ENCODE measurements at regions not wholly inside any gene's neighbourhood (a gene's known extent, or its start where the extent isn't known, plus 50 kb on each side); places are given as distances from the start of the nearest gene placed in this dataset.
"Not testable (repeated sequence)": the region's sequence is repeated elsewhere in the genome, so short reads cannot be mapped to it uniquely, and the experiment has no call there.

DNA sequence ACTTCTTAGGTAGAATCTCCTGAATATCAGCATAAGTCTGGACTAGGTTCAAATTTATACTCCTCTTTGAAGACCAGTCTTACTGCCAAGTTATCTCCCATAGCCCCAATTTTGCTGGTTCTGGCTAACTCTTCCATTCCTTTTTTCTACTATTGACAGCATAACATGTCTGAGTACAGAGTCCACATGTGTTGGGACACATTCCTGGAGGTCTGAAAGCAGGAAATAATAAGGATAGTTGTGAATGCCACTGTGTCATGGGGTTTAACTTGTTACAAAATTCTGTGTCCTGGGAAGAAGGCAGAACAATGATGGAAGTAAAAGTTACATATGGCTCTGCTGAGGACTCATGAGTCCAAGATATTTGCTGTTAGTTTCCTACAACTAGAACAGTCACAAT lies 57.4 kb upstream of the ZBTB20 start:
- no peak for DNase-seq

DNA sequence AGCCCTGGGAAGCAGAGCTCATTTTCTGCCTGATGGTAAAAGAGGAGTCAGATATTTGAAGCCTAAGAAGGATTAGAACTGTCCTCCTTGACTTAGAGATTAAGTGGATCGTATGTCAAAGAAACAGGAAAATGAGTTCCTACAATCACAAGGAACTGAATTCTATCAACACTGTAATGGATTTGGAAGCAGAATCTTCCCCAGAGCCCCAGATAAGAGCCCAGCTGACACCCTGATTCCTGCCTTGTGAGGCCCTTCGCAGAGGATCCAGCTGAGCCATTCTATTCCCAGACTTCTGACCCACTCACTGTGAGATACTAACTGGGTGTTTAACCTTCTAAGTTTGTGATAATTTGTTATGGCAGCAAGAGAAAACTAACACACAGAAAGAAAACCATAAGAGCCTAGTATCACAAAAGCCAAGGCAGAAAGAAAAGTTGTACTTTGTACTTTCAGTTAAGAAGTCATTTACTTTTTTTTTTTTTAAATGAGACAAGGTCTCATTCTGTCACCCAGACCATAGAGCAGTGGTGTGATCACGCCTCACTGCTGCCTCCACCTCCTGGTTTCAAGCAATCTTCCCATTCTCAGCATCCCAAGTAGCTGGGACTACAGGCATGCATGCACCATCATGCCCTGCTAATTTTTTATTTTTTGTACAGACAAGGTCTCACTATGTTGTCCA lies 61.1 kb upstream of the ZBTB20 start:
- no peak for DNase-seq

- DNase-seq, result peak in 1 of 3 donors; percentile 7
Measured at GRCh38 chr3:115211810-115212492, 64.9 kb upstream of the ZBTB20 start.

DNA sequence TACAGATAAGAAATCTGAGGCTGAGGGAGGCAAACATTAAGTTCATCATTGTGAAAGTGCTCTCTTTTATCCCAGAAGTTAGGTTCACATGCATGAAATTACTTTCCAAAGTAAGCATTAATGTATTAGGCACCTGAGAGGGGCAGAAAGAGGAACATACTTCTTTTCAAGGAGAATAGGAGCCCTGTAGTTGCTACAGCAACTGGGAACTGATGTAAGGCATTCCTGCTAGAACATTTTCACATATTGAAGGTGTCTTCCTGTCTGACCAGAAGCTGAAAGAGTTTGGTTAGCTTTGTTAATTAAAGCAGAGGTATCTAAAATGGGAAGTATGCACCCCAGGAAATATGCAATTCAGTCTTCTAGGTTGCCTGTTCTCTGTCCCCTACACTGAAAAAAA lies 65.5 kb upstream of the ZBTB20 start:
- no peak for DNase-seq

DNA sequence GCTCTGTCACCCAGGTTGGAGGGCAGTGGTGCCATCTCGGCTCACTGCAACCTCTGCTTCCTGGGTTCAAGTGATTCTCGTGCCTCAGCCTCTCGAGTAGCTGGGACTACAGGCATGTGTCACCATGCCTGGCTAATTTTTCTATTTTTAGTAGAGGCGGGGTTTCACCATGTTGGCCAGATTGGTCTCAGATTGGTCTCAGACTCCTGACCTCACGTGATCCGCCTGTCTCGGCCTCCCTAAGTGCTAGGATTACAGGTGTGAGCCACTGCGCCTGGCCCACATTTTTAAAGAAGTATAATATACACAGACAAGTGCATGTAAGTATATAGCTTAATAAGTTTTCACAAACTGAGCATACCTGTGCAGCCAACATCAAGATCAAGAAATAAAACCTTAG lies 66.0 kb upstream of the ZBTB20 start:
- not testable (repeated sequence) for DNase-seq

DNA sequence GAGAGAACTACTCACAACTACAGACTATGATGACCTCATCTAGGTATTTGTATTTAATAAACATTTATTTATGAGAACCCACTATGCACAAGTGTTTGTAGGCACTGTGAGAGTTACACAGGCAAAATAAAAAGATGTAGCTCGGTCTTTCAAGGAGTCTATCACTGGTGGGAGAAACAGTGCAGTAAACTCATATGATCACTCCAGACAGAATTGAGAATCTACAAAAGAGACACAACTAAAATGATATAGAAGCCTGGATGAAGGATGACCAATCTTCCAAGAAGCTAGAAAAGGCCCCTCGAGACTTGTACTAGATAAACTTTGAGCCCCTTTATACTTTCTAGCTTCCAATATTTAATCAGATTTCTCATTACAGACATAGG lies 70.2 kb upstream of the ZBTB20 start:
- DNase-seq, result no peak

DNA sequence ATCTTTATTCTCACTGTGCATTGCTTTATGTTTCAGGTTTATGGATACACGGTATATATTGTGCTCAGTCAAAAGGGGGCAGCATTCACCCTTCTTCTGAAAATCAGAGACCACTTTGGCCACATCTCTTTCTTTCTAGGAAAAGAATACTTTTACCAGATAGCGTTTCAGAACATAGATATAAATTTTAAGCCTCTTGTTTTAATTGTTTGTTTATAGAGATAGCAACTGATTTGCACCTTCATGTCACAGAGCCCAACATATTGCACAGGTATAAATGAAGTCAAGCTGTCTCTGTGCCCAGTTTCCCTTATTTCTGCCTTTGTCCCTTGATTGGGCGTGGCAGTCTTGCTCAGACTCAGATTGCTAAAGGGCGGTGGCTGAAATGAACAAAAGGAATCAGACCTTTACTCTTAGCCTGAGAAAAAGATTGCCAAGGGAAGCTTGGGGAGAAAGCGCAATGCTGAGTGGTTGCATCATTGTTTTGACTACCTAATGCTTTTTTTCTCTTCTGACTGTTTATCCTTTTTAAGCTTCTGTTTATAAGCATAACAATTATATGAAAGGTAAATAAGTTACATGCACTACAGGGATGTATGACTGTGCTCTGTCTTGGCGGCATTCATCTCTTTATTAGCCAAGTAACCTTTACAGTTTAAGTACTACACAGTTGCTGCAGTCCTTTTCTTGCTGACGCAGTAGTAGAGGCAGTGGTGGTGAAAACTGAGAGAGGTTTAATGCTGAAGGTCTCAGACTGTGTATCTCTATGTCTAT lies 70.8 kb upstream of the ZBTB20 start:
- DNase-seq, result peak; percentile 56 to 81 (median 74)

DNA sequence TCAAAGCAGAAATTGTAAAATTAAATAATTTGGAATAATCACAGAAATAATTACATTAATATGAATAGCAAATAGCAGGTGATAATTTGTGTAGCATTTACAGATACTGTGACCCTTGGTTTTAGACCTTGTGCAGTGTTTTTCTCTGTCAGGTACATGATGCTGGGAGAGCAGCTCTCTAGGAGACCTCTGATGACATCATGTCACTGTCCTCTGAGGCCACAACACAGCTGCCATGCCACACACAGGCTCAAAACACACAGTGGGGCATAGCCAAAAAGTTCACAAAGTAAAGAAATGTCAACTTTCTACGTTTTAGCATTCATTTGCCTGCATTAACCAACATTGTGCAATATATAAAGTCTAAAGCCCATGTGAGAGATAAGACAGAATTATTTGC lies 71.8 kb upstream of the ZBTB20 start:
- no peak for DNase-seq

DNA sequence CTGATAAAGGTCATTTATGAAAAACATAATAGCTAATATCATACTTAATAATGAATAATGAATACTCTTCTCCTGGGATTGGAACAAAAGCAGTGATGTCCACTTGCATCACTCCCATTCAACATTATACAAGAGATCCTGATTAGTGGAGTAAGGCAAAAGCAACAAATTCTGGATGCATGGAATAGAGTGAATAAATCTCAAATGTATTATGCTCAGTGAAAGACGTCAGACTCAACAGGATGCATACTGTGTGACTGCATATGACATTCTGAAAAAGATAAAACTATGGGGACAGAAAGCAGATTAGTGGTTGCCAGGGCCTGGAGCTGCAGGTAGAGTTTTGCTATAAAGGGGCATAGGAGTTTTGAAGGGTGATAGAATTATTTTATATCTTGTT lies 77.6 kb upstream of the ZBTB20 start:
- no peak for DNase-seq

DNA sequence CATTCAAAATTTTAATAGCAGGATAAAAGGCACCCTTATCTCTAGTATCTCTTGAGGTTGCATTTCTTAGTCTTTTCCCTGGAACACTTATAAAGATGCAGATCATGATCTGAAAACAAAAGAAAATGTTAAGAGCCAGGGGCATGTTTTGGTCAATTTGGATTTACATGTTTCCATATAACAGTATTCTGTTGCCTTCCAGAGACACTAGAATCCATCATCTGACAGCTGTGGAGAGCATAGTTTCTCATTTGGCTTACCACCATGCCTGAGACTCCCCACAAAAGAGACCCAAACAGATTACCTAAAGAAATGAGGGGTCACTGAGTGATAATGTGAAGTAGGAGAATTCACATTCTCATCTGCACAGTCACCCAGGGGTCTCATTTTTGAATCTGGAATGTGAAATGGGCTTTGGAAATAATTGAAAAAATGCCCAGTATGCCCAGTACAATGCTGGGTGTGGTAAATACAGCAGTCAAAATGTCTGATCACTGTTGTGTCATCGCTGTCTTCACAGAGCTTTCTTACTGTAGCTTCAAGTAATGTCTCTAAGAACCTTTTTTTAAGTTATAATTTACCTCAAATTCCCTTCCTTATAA lies 79.9 kb upstream of the ZBTB20 start:
- DNase-seq, result no peak

GRCh38 chr3:115227461-115227860 lies 80.4 kb upstream of the ZBTB20 start:
- peak in 1 of 3 donors; percentile 22 for DNase-seq

DNA sequence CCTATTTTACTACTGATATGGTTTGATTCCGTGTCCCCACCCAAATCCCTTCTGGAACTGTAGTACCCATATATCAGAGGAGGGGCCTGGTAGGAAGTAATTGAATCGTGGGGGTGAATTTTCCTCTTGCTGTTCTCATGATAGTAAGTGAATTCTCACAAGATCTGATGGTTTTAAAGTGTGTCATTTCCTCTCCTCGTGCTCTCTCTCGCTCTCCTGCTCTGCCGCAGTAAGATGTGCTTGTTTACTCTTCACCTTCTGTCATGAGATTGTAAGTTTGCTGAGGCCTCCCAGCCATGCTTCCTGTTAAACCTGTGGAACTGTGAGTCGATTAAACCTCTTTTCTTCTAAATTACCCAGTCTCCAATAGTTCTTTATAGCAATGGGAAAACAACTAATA lies 81.2 kb upstream of the ZBTB20 start:
- DNase-seq, result no peak

DNA sequence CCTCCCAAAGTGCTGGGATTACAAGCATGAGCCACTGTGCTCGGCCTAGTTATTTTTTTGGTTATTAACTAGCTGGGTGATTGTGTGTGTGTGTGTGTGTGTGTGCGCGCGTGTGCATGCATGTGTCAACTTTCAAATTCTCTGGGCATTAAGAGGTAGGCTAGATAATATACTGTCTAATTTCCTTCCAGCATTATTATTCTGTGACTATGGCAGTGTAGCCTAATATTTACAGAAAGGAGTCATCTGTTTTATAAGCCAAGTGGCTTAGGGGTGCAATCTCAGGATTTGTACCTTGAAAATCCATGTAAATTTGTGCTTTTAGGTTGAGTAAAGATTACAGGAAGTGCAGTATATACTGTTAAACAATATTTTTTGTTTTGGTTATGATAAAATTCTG lies 85.1 kb upstream of the ZBTB20 start:
- DNase-seq, result no peak

DNA sequence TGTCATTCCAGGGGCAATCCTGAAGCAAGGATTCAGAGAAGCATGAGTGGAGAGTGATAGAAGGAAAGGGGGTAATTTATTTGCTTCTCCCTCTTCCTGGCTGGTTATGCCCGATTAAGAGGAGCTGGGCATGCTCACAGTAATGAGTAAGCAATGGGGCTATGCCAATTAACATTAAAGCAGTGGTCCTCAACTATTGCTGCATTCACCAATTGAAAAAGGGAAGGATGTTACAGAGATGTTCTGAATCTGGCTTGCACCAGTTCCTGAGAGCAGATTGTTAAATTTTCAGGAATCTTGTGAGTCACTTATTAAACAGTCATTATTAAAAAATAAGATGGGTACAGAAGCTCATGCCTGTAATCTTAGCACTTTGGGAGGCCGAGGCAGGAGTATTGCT lies 85.9 kb upstream of the ZBTB20 start:
- DNase-seq, result no peak

DNA sequence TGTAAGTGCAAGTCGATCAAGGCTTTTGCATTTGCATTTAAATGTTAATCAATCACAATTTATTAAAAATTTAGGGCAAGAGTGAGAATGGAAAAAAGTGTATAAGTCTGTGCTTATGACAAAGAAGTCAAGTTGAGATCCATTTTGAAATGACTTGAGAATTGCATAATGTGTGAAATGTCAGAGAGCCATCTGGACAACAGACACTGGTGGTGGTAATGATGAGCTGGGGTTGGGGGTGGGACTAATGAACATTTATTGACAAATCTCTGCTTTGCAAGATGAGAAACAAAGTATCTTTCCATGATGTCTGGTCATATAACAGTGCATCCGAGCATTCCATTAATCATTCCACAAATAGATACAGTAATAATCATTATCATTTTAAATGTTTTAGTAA lies 89.4 kb upstream of the ZBTB20 start:
- DNase-seq, result no peak

GRCh38 chr3:115239717-115240116 lies 92.6 kb upstream of the ZBTB20 start:
- DNase-seq, result peak; percentile 30 to 94 (median 51)

GRCh38 chr3:115244350-115244749 lies 97.3 kb upstream of the ZBTB20 start:
- no peak for DNase-seq

- peak in 1 of 3 donors; percentile 82 for DNase-seq
Measured at GRCh38 chr3:115245438-115245837, 98.3 kb upstream of the ZBTB20 start.

DNA sequence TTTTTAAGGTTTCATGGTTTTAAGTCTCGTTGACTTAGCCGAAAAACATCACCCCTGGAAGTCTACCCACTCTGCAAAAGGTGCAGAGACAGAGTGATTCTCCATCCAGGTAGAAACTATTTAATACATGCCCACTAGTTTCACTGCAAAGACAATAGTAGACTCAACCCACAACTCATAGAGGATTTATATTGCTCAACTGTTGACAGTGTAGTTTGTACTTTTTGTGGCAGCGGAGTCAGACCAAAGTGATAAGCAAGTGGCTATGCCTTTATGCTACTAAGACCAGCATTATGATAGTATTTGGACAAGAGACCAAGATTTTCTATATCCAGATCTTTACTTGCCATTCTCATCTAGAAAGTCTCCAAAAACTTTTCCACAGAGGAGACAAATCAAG lies 98.8 kb upstream of the ZBTB20 start:
- no peak for DNase-seq

GRCh38 chr3:115246461-115247020 lies 99.5 kb upstream of the ZBTB20 start:
- peak in 2 of 3 donors; percentile 16 to 22 for DNase-seq

GRCh38 chr3:115248274-115248673 lies 101.2 kb upstream of the ZBTB20 start:
- no peak for DNase-seq

- DNase-seq, result no peak
Measured at GRCh38 chr3:115251509-115251908, 104.4 kb upstream of the ZBTB20 start.
